Esophagus muscularis mucosa (tissue), 4 donors: ENCODE measurements at regions not wholly inside any gene's neighbourhood (a gene's known extent, or its start where the extent isn't known, plus 50 kb on each side); places are given as distances from the start of the nearest gene placed in this dataset.

Experiments
- DNase-seq: peaks from one replicate; pipeline ENCODE4 v3.0.0-alpha.2; 2017; ENCODE audit errors: extremely low spot score
- H3K27ac ChIP-seq, 4 donors: fragments of 200-600 bp; sonication (generic); replicated peaks in 1 of 4; 1 replicate in 3 of 4; 2 replicates in 1 of 4; pipeline ENCODE4 v1.5.1; 2016 to 2019; ENCODE audit warnings: mild to moderate bottlenecking in 1 of 4
- H3K27me3 ChIP-seq, 4 donors: fragments of 200-600 bp; sonication (generic); one replicate each; pipeline versions ENCODE4 v1.5.1 to v1.6.0; 2016 to 2019
- H3K36me3 ChIP-seq, 4 donors: fragments of 200-600 bp; sonication (generic); one replicate each; pipeline ENCODE4 v1.5.1; 2016 to 2019
- H3K4me1 ChIP-seq, 4 donors: fragments of 200-600 bp; sonication (generic); one replicate each; pipeline ENCODE4 v1.5.1; 2016 to 2019
- H3K4me3 ChIP-seq, 4 donors: fragments of 200-600 bp; sonication (generic); 1 replicate in 2 of 4; 2 replicates in 2 of 4; pipeline ENCODE4 v1.5.1; 2016 to 2019; ENCODE audit warnings: mild to moderate bottlenecking in 4 of 4, moderate library complexity in 1 of 4
- H3K9me3 ChIP-seq, 4 donors: fragments of 200-600 bp; sonication (generic); 1 replicate in 3 of 4; 2 replicates in 1 of 4; pipeline ENCODE4 v1.5.1; 2016 to 2019
- EP300 ChIP-seq: sonication (generic); formaldehyde crosslinking; IDR thresholded peaks from one replicate; pipeline ENCODE4 v1.6.1; 2017; ENCODE audit warnings: antibody characterized with exemption
- POLR2A ChIP-seq: fragments of 450-650 bp; IDR thresholded peaks from one replicate; pipeline ENCODE4 v1.6.1; 2017; ENCODE audit warnings: antibody characterized with exemption, moderate library complexity, mild to moderate bottlenecking, low read depth
- POLR2AphosphoS5 ChIP-seq, 2 donors: sonication (generic); formaldehyde crosslinking; IDR thresholded peaks; one replicate each; pipeline ENCODE4 v1.6.1; 2017; ENCODE audit warnings: antibody characterized with exemption in 2 of 2
- WGBS: methylation state at CpG from one replicate; pipeline ENCODE4 v1.1.5; 2018; 5-methylcytosine and 5-hydroxymethylcytosine counted together
- intact Hi-C: fragments of 100-400 bp; cut with DNase I; formaldehyde crosslinking; loops from one replicate; pipeline ENCODE4 v1.15.1; 2023
- TF ChIP-seq, protein P1 (sequence below), 3 experiments: fragments of 200-600 bp in 2 of 3; fragments of 450-650 bp in 1 of 3; sonication (generic) in 2 of 3; IDR thresholded peaks; one replicate each; pipeline ENCODE4 v1.5.1; 2017 to 2019; ENCODE audit warnings: antibody characterized with exemption in 3 of 3, mild to moderate bottlenecking in 2 of 3, moderate library complexity in 1 of 3

DNA sequence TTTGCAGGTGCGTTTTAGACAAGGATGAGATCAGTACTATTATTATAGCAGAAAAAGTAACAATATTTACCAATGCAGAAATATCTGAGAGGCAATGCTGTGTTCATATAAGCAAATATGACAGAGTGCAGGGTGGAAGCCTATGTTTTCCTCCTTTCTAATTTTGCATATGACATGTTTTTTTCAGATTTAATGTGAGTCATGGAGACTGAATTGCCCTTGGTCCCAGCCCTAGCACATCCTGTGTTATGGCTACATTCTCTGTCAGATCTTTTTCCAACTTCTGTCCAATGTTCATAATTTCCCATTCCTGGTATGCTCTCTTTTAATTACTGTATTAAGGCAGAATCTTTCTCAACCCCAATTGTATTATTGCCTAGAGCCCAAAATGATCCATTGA is 165.6 kb downstream of the SLC7A11 start:
- DNase-seq = no peak
- TF ChIP-seq EP300 (no peak), POLR2AphosphoS5 (IDR thresholded peaks at IDR 0.05) (no peak), POLR2A (no peak)
- TF ChIP-seq, protein P1, sequence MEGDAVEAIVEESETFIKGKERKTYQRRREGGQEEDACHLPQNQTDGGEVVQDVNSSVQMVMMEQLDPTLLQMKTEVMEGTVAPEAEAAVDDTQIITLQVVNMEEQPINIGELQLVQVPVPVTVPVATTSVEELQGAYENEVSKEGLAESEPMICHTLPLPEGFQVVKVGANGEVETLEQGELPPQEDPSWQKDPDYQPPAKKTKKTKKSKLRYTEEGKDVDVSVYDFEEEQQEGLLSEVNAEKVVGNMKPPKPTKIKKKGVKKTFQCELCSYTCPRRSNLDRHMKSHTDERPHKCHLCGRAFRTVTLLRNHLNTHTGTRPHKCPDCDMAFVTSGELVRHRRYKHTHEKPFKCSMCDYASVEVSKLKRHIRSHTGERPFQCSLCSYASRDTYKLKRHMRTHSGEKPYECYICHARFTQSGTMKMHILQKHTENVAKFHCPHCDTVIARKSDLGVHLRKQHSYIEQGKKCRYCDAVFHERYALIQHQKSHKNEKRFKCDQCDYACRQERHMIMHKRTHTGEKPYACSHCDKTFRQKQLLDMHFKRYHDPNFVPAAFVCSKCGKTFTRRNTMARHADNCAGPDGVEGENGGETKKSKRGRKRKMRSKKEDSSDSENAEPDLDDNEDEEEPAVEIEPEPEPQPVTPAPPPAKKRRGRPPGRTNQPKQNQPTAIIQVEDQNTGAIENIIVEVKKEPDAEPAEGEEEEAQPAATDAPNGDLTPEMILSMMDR (IDR thresholded peaks at IDR 0.05) = no peak
- no peak overlapping the region for H3K4me3 ChIP-seq
- 96% methylated on average over 1 of the region's 1 CpG for WGBS
- H3K27me3 ChIP-seq = no peaks in the 10 kb centered on the region
- no peak overlapping the region for H3K27ac ChIP-seq
- no peaks in the 10 kb centered on the region for H3K4me1 ChIP-seq
- no peaks in the 10 kb centered on the region for H3K36me3 ChIP-seq
- H3K9me3 ChIP-seq = no peaks in the 10 kb centered on the region
- intact Hi-C loops = no loop called here

DNA sequence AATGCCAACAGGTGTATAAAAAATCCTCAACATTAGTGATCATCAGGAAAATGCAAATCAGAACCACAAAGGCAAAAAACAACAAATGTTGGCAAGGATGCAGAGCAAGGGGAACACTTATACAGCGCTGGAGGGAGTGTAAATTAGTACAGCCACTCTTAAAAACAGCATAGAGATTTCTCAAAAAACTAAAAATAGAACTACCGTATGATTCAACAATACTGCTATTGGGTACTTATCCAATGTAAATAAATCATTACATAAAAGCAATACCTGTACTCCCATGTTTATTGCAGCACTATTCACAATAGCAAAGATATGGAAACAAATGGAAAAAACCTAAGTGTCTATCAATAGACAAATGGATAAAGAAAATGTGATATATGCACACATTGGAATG is 171.3 kb downstream of the SLC7A11 start:
- H3K4me3 ChIP-seq = no peak overlapping the region
- H3K27ac ChIP-seq = no peak overlapping the region
- no peaks in the 10 kb centered on the region for H3K27me3 ChIP-seq
- intact Hi-C loops = no loop called here
- DNase-seq = no peak
- no peaks in the 10 kb centered on the region for H3K9me3 ChIP-seq
- WGBS = 69% methylated on average over 2 of the region's 2 CpGs
- H3K36me3 ChIP-seq = no peaks in the 10 kb centered on the region
- no peak for TF ChIP-seq POLR2A
- TF ChIP-seq, protein P1 (IDR thresholded peaks at IDR 0.05) = no peak
- TF ChIP-seq POLR2AphosphoS5 (IDR thresholded peaks at IDR 0.05) = no peak
- no peak for TF ChIP-seq EP300
- H3K4me1 ChIP-seq = no peaks in the 10 kb centered on the region

DNA sequence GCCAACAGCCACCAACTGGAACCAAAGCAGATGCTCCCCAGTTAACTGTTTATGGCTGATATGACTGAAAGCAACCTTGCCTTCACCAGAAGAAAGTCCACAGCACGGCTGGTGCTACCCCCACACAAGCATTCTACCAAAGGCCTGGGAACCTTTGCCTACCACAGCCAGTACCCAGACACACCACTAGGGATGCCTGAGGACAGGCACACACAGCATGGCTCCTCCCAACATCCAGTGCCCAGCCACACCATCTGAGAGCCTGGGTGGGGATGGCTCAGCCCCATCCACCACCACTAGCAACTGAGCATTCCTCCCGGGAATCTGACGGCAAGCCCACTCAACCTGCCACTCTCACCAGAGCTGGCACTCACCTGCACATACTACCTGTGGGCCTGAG is 178.6 kb downstream of the SLC7A11 start:
- 93% methylated on average over 2 of the region's 3 CpGs for WGBS
- no peaks in the 10 kb centered on the region for H3K27me3 ChIP-seq
- TF ChIP-seq EP300 (no peak), POLR2A (no peak), POLR2AphosphoS5 (IDR thresholded peaks at IDR 0.05) (no peak)
- TF ChIP-seq, protein P1 (IDR thresholded peaks at IDR 0.05) = no peak
- H3K9me3 ChIP-seq = no peaks in the 10 kb centered on the region
- H3K4me1 ChIP-seq = no peaks in the 10 kb centered on the region
- no peak overlapping the region for H3K4me3 ChIP-seq
- intact Hi-C loops = no loop called here
- no peak overlapping the region for H3K27ac ChIP-seq
- DNase-seq = no peak
- no peaks in the 10 kb centered on the region for H3K36me3 ChIP-seq

DNA sequence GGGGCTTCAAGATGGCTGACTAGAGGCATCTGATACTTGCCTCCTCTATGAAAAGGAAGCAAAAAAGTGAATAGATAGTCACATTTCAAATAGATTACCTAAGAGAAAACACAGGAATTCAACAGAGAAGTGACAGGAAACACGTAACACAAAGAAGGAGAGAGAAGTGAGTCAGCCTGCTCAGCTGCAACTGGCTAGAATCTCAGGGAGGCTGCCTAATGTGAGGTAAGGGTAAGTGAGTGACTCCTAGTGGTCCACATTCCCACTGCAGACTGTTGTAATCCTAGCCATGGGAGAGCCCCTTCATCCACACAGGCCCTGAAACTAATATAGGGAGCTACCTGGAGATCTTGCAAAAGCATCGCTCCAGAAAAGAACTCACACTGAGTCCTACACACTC is 179.2 kb downstream of the SLC7A11 start:
- H3K9me3 ChIP-seq = no peaks in the 10 kb centered on the region
- no peak overlapping the region for H3K4me3 ChIP-seq
- no peak for TF ChIP-seq EP300
- TF ChIP-seq POLR2A = no peak
- TF ChIP-seq POLR2AphosphoS5 (IDR thresholded peaks at IDR 0.05) = no peak
- TF ChIP-seq, protein P1 (IDR thresholded peaks at IDR 0.05) = no peak
- no peaks in the 10 kb centered on the region for H3K36me3 ChIP-seq
- no peak for DNase-seq
- H3K27me3 ChIP-seq = no peaks in the 10 kb centered on the region
- intact Hi-C loops = no loop called here
- no peak overlapping the region for H3K27ac ChIP-seq
- H3K4me1 ChIP-seq = no peaks in the 10 kb centered on the region
- WGBS = 87% methylated on average over 2 of the region's 2 CpGs

DNA sequence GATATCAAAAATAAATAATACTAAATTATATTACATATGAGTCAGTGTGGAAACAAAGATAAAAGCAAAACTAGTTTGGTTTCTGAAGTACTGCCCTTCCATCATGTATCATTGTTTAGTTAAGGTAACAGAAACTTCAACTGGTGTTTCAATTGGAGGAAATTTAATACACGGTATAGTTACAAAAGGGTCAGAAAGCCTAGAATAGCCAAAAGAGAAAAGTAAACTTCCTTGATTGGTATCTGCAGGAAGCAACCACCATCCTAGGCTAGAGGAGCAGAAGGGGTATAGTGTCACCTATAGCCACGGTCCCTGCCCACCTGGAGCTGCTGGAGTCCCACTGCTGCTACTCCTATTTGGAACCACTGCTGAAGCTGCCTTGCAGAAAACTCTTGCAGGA is 185.6 kb downstream of the SLC7A11 start:
- Histone ChIP-seq H3K9me3 (no peaks in the 10 kb centered on the region), H3K27me3 (no peaks in the 10 kb centered on the region), H3K36me3 (no peaks in the 10 kb centered on the region), H3K4me3 (no peak overlapping the region), H3K27ac (no peak overlapping the region), H3K4me1 (peaks cover 0 to 15% (median 10%) of the 10 kb centered on the region in 4 donors)
- WGBS = 62% methylated on average over 2 of the region's 2 CpGs
- TF ChIP-seq POLR2AphosphoS5 (IDR thresholded peaks at IDR 0.05) (no peak), POLR2A (no peak), EP300 (no peak)
- TF ChIP-seq, protein P1 (IDR thresholded peaks at IDR 0.05) = no peak
- intact Hi-C loops = no loop called here
- DNase-seq = no peak
